ENCODE measurements at regions not wholly inside any gene's neighbourhood (a gene's known extent, or its start where the extent isn't known, plus 50 kb on each side); places are given as distances from the start of the nearest gene placed in this dataset.

DNA sequence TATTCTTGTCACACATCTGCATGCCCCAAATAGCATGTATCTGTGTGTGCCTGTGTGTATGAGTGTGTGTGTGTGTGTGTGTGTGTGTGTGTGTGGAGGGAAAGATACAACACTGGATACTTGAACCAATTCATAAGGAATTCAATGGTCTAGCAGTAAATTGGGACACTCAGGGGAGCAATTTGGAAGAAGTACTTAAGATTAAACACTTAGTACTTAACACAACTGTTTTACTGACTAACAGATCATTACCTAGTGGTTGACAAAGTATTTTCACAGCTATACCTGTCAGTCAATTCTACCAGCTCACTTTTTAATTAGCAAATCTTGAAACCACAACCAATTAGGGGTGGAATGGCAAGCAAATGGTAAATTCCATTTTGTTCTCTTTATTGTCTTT, 1024.1 kb downstream of the TMEM182 start:
- Histone ChIP-seq H3K79me2 (ENCODE audit: insufficient read depth, low read depth) (no peaks in the 10 kb centered on the region), H3K4me3 (IDR thresholded peaks at IDR 0.05; ENCODE audit: insufficient read depth, low read depth, low read length) (no peak overlapping the region), H3K36me3 (ENCODE audit: insufficient read depth) (no peaks in the 10 kb centered on the region), H3K4me2 (no peak overlapping the region), H3K27ac (no peak overlapping the region), H4K20me1 (ENCODE audit: insufficient read depth) (no peaks in the 10 kb centered on the region), H3K9ac (no peak overlapping the region), H3K4me1 (ENCODE audit: low read depth, poor library complexity, severe bottlenecking) (no peaks in the 10 kb centered on the region), H2AFZ (ENCODE audit: low read depth) (no peak overlapping the region), H3K27me3 (ENCODE audit: insufficient read depth, low read depth) (no peaks in the 10 kb centered on the region)
- TF ChIP-seq, protein P1, sequence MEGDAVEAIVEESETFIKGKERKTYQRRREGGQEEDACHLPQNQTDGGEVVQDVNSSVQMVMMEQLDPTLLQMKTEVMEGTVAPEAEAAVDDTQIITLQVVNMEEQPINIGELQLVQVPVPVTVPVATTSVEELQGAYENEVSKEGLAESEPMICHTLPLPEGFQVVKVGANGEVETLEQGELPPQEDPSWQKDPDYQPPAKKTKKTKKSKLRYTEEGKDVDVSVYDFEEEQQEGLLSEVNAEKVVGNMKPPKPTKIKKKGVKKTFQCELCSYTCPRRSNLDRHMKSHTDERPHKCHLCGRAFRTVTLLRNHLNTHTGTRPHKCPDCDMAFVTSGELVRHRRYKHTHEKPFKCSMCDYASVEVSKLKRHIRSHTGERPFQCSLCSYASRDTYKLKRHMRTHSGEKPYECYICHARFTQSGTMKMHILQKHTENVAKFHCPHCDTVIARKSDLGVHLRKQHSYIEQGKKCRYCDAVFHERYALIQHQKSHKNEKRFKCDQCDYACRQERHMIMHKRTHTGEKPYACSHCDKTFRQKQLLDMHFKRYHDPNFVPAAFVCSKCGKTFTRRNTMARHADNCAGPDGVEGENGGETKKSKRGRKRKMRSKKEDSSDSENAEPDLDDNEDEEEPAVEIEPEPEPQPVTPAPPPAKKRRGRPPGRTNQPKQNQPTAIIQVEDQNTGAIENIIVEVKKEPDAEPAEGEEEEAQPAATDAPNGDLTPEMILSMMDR (conservative IDR thresholded peaks at IDR 0.05; ENCODE audit: low read depth, low read length), result no peak

- Histone ChIP-seq H3K27me3 (ENCODE audit: insufficient read depth, low read depth) (no peaks in the 10 kb centered on the region), H3K9ac (no peak overlapping the region), H3K36me3 (ENCODE audit: insufficient read depth) (no peaks in the 10 kb centered on the region), H2AFZ (ENCODE audit: low read depth) (no peak overlapping the region), H3K4me3 (IDR thresholded peaks at IDR 0.05; ENCODE audit: insufficient read depth, low read depth, low read length) (no peak overlapping the region), H4K20me1 (ENCODE audit: insufficient read depth) (no peaks in the 10 kb centered on the region), H3K4me2 (no peak overlapping the region), H3K79me2 (ENCODE audit: insufficient read depth, low read depth) (no peaks in the 10 kb centered on the region), H3K27ac (no peak overlapping the region), H3K4me1 (ENCODE audit: low read depth, poor library complexity, severe bottlenecking) (no peaks in the 10 kb centered on the region)
- TF ChIP-seq, protein P1 (conservative IDR thresholded peaks at IDR 0.05; ENCODE audit: low read depth, low read length), result no peak
These were observed 1026.6 kb downstream of the TMEM182 start for GRCh38 chr2:103788389-103788788.

DNA sequence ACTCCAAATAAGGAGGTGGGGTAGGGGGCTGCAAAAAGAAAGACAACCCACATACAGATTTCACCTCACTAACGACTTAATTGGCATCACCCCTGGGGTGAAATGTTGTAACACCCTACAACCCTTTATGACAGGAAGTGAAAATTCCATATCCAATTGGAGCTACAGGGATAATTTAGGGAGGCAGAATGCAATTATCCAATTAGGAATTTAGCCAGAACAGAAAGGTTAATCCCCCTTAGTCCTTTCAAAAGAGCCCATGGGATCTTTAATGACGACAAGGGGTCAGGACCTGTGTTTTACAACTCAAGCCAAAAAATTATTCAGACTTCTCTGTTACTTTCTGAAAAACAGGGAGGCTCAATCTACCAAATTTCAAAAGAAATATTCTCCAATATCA, 1027.1 kb downstream of the TMEM182 start:
- no peaks in the 10 kb centered on the region for H3K27me3 ChIP-seq (ENCODE audit: insufficient read depth, low read depth)
- TF ChIP-seq, protein P1 (conservative IDR thresholded peaks at IDR 0.05; ENCODE audit: low read depth, low read length), result no peak
- H3K9ac ChIP-seq, result no peak overlapping the region
- no peak overlapping the region for H2AFZ ChIP-seq (ENCODE audit: low read depth)
- no peak overlapping the region for H3K27ac ChIP-seq
- H3K4me2 ChIP-seq, result no peak overlapping the region
- H3K36me3 ChIP-seq (ENCODE audit: insufficient read depth), result no peaks in the 10 kb centered on the region
- no peaks in the 10 kb centered on the region for H3K79me2 ChIP-seq (ENCODE audit: insufficient read depth, low read depth)
- no peaks in the 10 kb centered on the region for H3K4me1 ChIP-seq (ENCODE audit: low read depth, poor library complexity, severe bottlenecking)
- H3K4me3 ChIP-seq (IDR thresholded peaks at IDR 0.05; ENCODE audit: insufficient read depth, low read depth, low read length), result no peak overlapping the region
- H4K20me1 ChIP-seq (ENCODE audit: insufficient read depth), result no peaks in the 10 kb centered on the region

- TF ChIP-seq, protein P1 (conservative IDR thresholded peaks at IDR 0.05; ENCODE audit: low read depth, low read length), result no peak
- Histone ChIP-seq H3K36me3 (ENCODE audit: insufficient read depth) (no peaks in the 10 kb centered on the region), H3K27ac (no peak overlapping the region), H3K4me3 (IDR thresholded peaks at IDR 0.05; ENCODE audit: insufficient read depth, low read depth, low read length) (no peak overlapping the region), H3K4me2 (no peak overlapping the region), H2AFZ (ENCODE audit: low read depth) (no peak overlapping the region), H3K9ac (no peak overlapping the region), H3K79me2 (ENCODE audit: insufficient read depth, low read depth) (no peaks in the 10 kb centered on the region), H3K4me1 (ENCODE audit: low read depth, poor library complexity, severe bottlenecking) (no peaks in the 10 kb centered on the region), H4K20me1 (ENCODE audit: insufficient read depth) (no peaks in the 10 kb centered on the region), H3K27me3 (ENCODE audit: insufficient read depth, low read depth) (no peaks in the 10 kb centered on the region)
These were observed 1027.7 kb downstream of the TMEM182 start for GRCh38 chr2:103789381-103790095.
